H1 (cell line): ENCODE measurements at regions not wholly inside any gene's neighbourhood (a gene's known extent, or its start where the extent isn't known, plus 50 kb on each side); places are given as distances from the start of the nearest gene placed in this dataset.

ENCODE experiments used
- CTCF ChIA-PET: fragments of 300-600 bp; sonication (Branson Sonifier 250); formaldehyde crosslinking; loops from one replicate; lab custom pipeline; 2021; ENCODE audit not compliant: partially characterized antibody; lab: Charles Lee
- POLR2A ChIA-PET: fragments of 300-600 bp; sonication (Branson Sonifier 250); formaldehyde crosslinking; loops from one replicate; lab custom pipeline; 2021; ENCODE audit warnings: inconsistent platforms; ENCODE audit not compliant: partially characterized antibody; lab: Charles Lee
- DNase-seq, 2 experiments: peaks; one replicate each; pipeline versions ENCODE4 v3.0.0 to v3.0.0-alpha.2; 2010 to 2022; ENCODE audit warnings: low spot score in 2 of 2, low read depth in 1 of 2, mixed read lengths in 1 of 2
- FAIRE-seq: peaks from 2 replicates; lab custom pipeline; 2011; peaks lifted over from hg19 to GRCh38; lab: Jason Lieb, UNC
- H2AFZ ChIP-seq: 2 replicates; pipeline ENCODE4 v1.8.1; 2012; ENCODE audit warnings: low read length, inconsistent platforms
- H2AK5ac ChIP-seq: 2 replicates; pipeline ENCODE4 v1.6.1; 2013; ENCODE audit warnings: low read depth, low read length
- H2BK120ac ChIP-seq: replicated peaks from 2 replicates; pipeline ENCODE3; 2013; ENCODE audit warnings: low read depth, low read length, inconsistent platforms
- H2BK12ac ChIP-seq: 2 replicates; pipeline ENCODE4 v1.6.1; 2013; ENCODE audit warnings: low read depth, low read length
- H2BK15ac ChIP-seq: 2 replicates; pipeline ENCODE4 v1.6.1; 2013; ENCODE audit warnings: low read length
- H2BK20ac ChIP-seq: 2 replicates; pipeline ENCODE4 v1.6.1; 2013; ENCODE audit warnings: low read length
- H2BK5ac ChIP-seq: 2 replicates; pipeline ENCODE4 v1.6.1; 2013; ENCODE audit warnings: low read depth, low read length
- H3K14ac ChIP-seq: 2 replicates; pipeline ENCODE4 v1.6.1; 2013; ENCODE audit warnings: inconsistent platforms; ENCODE audit not compliant: insufficient read length
- H3K18ac ChIP-seq: 2 replicates; pipeline ENCODE4 v1.6.1; 2013; ENCODE audit warnings: low read length; ENCODE audit errors: extremely low read depth
- H3K23ac ChIP-seq: 2 replicates; pipeline ENCODE4 v1.6.1; 2013; ENCODE audit warnings: inconsistent platforms; ENCODE audit not compliant: insufficient read length
- H3K23me2 ChIP-seq: 2 replicates; pipeline ENCODE4 v1.6.1; 2013; ENCODE audit warnings: low read depth, low read length
- H3K27ac ChIP-seq: 2 replicates; pipeline ENCODE4 v1.6.1; 2011; ENCODE audit warnings: low read depth, low read length, inconsistent platforms
- H3K27me3 ChIP-seq, 4 experiments: replicated peaks in 1 of 4; 1 replicate in 1 of 4; 2 replicates in 3 of 4; pipeline versions ENCODE4 v1.6.1 to v1.8.1; 2011 to 2013; ENCODE audit warnings: low read length in 3 of 4, mild to moderate bottlenecking in 3 of 4, inconsistent platforms in 2 of 4, mixed read lengths in 2 of 4, moderate library complexity in 1 of 4; ENCODE audit not compliant: control insufficient read depth in 3 of 4, insufficient read depth in 3 of 4; ENCODE audit errors: extremely low read depth in 1 of 4
- H3K36me3 ChIP-seq, 4 experiments: 2 replicates each; pipeline versions ENCODE4 v1.6.1 to v1.8.1; 2011 to 2013; ENCODE audit warnings: mild to moderate bottlenecking in 4 of 4, low read length in 3 of 4, moderate library complexity in 2 of 4, control low read depth in 1 of 4, inconsistent platforms in 1 of 4; ENCODE audit not compliant: insufficient read depth in 4 of 4, control insufficient read depth in 2 of 4
- H3K4ac ChIP-seq: replicated peaks from 2 replicates; pipeline ENCODE3; 2013; ENCODE audit warnings: low read length, low read depth, mixed read lengths, inconsistent platforms; ENCODE audit not compliant: insufficient read length
- H3K4me1 ChIP-seq, 4 experiments: replicated peaks in 1 of 4; 1 replicate in 1 of 4; 2 replicates in 3 of 4; pipeline versions ENCODE4 v1.6.1 to v1.8.1; 2011 to 2013; ENCODE audit warnings: low read length in 3 of 4, inconsistent platforms in 2 of 4, mixed read lengths in 1 of 4; ENCODE audit not compliant: insufficient read depth in 4 of 4, control insufficient read depth in 3 of 4
- H3K4me2 ChIP-seq, 2 experiments: 2 replicates each; pipeline versions ENCODE4 v1.6.1 to v1.8.1; 2011 to 2013; ENCODE audit warnings: low read depth in 2 of 2, low read length in 2 of 2, control low read depth in 1 of 2, inconsistent platforms in 1 of 2, mild to moderate bottlenecking in 1 of 2; ENCODE audit not compliant: insufficient read depth in 1 of 2
- H3K4me3 ChIP-seq, 4 experiments: fragments of 200-600, 300-600 bp in 1 of 4; sonication (generic), shearing (Covaris generic), sonication (Bioruptor Twin) in 1 of 4; 2 replicates each; pipeline versions ENCODE4 v1.5.1 to v1.8.1; 2011 to 2016; ENCODE audit warnings: low read length in 4 of 4, low read depth in 3 of 4, control low read depth in 2 of 4, inconsistent platforms in 2 of 4, mild to moderate bottlenecking in 2 of 4, mixed read lengths in 1 of 4, moderate library complexity in 1 of 4; ENCODE audit not compliant: insufficient read depth in 2 of 4; ENCODE audit errors: extremely low read depth in 1 of 4
- H3K56ac ChIP-seq: replicated peaks from 2 replicates; pipeline ENCODE3; 2013; ENCODE audit warnings: low read depth, mild to moderate bottlenecking, mixed read lengths, low read length, inconsistent platforms; ENCODE audit not compliant: insufficient read length
- H3K79me1 ChIP-seq: 2 replicates; pipeline ENCODE4 v1.6.1; 2013; ENCODE audit warnings: low read depth, low read length, control low read depth
- H3K79me2 ChIP-seq, 2 experiments: 2 replicates each; pipeline versions ENCODE4 v1.6.1 to v1.8.1; 2012 to 2013; ENCODE audit warnings: low read length in 2 of 2, mild to moderate bottlenecking in 2 of 2, inconsistent platforms in 1 of 2; ENCODE audit not compliant: insufficient read depth in 2 of 2, control insufficient read depth in 1 of 2
- H3K9ac ChIP-seq, 4 experiments: replicated peaks in 1 of 4; 1 replicate in 1 of 4; 2 replicates in 3 of 4; pipeline versions ENCODE4 v1.6.1 to v1.8.1; 2011 to 2013; ENCODE audit warnings: low read depth in 3 of 4, low read length in 3 of 4, control low read depth in 2 of 4, mild to moderate bottlenecking in 2 of 4, moderate library complexity in 2 of 4, inconsistent platforms in 1 of 4; ENCODE audit errors: extremely low read depth in 1 of 4
- H3K9me3 ChIP-seq, 2 experiments: 2 replicates each; pipeline versions ENCODE4 v1.6.1 to v1.8.1; 2012 to 2013; ENCODE audit warnings: mild to moderate bottlenecking in 2 of 2, moderate library complexity in 2 of 2, control low read depth in 1 of 2, inconsistent platforms in 1 of 2, low read depth in 1 of 2, low read length in 1 of 2, mixed read lengths in 1 of 2; ENCODE audit not compliant: insufficient read depth in 2 of 2
- H4K20me1 ChIP-seq, 2 experiments: replicated peaks in 1 of 2; 2 replicates each; pipeline versions ENCODE3 to v1.8.1; 2011 to 2013; ENCODE audit warnings: inconsistent platforms in 2 of 2, low read length in 2 of 2, mild to moderate bottlenecking in 1 of 2; ENCODE audit not compliant: insufficient read depth in 2 of 2, control insufficient read depth in 1 of 2
- H4K5ac ChIP-seq: 2 replicates; pipeline ENCODE4 v1.6.1; 2013; ENCODE audit warnings: low read length, low read depth, mixed read lengths, inconsistent platforms; ENCODE audit not compliant: insufficient read length
- H4K8ac ChIP-seq: 2 replicates; pipeline ENCODE4 v1.8.0; 2013; ENCODE audit warnings: mild to moderate bottlenecking, moderate library complexity, low read length, inconsistent platforms; ENCODE audit not compliant: insufficient read depth; ENCODE audit errors: extremely low read depth
- H4K91ac ChIP-seq: replicated peaks from 2 replicates; pipeline ENCODE3; 2013; ENCODE audit warnings: low read length, mixed read lengths, inconsistent platforms; ENCODE audit not compliant: insufficient read length
- CTBP2 ChIP-seq: IDR thresholded peaks from 2 replicates; pipeline ENCODE4 v1.7.0; 2011; ENCODE audit warnings: borderline replicate concordance, mild to moderate bottlenecking, moderate library complexity, mixed read lengths, low read length; ENCODE audit not compliant: insufficient read depth, insufficient read length
- GTF2F1 ChIP-seq: IDR thresholded peaks from 2 replicates; pipeline ENCODE4 v1.6.1; 2012; ENCODE audit warnings: low read depth, low read length, improper control_type of control experiment, borderline replicate concordance
- KDM5A ChIP-seq: fragments of 200-600 bp; IDR thresholded peaks from 2 replicates; pipeline ENCODE4 v1.7.1; 2012; ENCODE audit warnings: mild to moderate bottlenecking, low read length, inconsistent platforms, mixed read lengths
- POLR2AphosphoS5 ChIP-seq: IDR thresholded peaks from 2 replicates; pipeline ENCODE4 v1.6.1; 2011; ENCODE audit warnings: low read depth, low read length
- SP1 ChIP-seq: IDR thresholded peaks from 2 replicates; pipeline ENCODE4 v1.6.1; 2011; ENCODE audit warnings: low read depth, low read length
- whole genome bisulfite sequencing, 2 experiments: shearing (Covaris generic) in 1 of 2; methylation state at CpG; one replicate each; pipeline versions ENCODE4 v1.1.6 to v1.1.7; 2013 to 2015; ENCODE audit warnings: low lambda C conversion rate in 2 of 2, mixed read lengths in 2 of 2, inconsistent platforms in 1 of 2, low coverage in 1 of 2, missing lambda C conversion rate in 1 of 2; ENCODE audit not compliant: insufficient replicate concordance in 2 of 2, insufficient coverage in 1 of 2, insufficient read length in 1 of 2; ENCODE audit errors: extremely low coverage in 1 of 2, missing lambda C conversion rate in 1 of 2; 5-methylcytosine and 5-hydroxymethylcytosine counted together
- TF ChIP-seq, protein P1 (sequence below): IDR thresholded peaks from 2 replicates; pipeline ENCODE4 v1.6.1; 2011; ENCODE audit warnings: low read depth, mild to moderate bottlenecking, low read length; ENCODE audit not compliant: insufficient read depth

GRCh38 chr1:65719391-65719790, 73.3 kb upstream of the PDE4B start:
- H3K27ac ChIP-seq, result no peak overlapping the region
- CTCF ChIA-PET, result interaction anchor here (1.8 to 2.4 kb wide), 2 partner anchors 508 to 522 kb away, joined by 4 to 6 read pairs; no protein-coding TSS in a partner anchor
- peak overlapping the region; percentile 12; the same call in 1 of the 2 replicates for H4K8ac ChIP-seq
- H3K4me3 ChIP-seq, result no peak overlapping the region
- no peak for FAIRE-seq
- no peak overlapping the region for H3K4me2 ChIP-seq
- H2BK12ac ChIP-seq, result no peak overlapping the region
- H2BK5ac ChIP-seq, result no peak overlapping the region
- H4K20me1 ChIP-seq, result no peaks in the 10 kb centered on the region
- no peak overlapping the region for H3K56ac ChIP-seq
- 91% methylated on average over 5 of the region's 5 CpGs; no CpG with 5 or more reads in 1 of the 2 experiments for WGBS, 2 experiments
- no peaks in the 10 kb centered on the region for H3K4me1 ChIP-seq
- TF ChIP-seq POLR2AphosphoS5, result no peak
- TF ChIP-seq SP1, result no peak
- no peak for TF ChIP-seq GTF2F1
- TF ChIP-seq, protein P1, sequence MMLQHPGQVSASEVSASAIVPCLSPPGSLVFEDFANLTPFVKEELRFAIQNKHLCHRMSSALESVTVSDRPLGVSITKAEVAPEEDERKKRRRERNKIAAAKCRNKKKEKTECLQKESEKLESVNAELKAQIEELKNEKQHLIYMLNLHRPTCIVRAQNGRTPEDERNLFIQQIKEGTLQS, result no peak
- TF ChIP-seq CTBP2, result no peak
- no peak for TF ChIP-seq KDM5A
- no peaks in the 10 kb centered on the region for H3K79me1 ChIP-seq
- H4K5ac ChIP-seq, result no peak overlapping the region
- no peaks in the 10 kb centered on the region for H3K9me3 ChIP-seq
- no peak overlapping the region for H2AK5ac ChIP-seq
- H2AFZ ChIP-seq, result no peak overlapping the region
- H3K23me2 ChIP-seq, result no peaks in the 10 kb centered on the region
- H3K79me2 ChIP-seq, result no peaks in the 10 kb centered on the region
- no peak overlapping the region for H4K91ac ChIP-seq
- H2BK20ac ChIP-seq, result no peak overlapping the region
- H3K27me3 ChIP-seq, result no peaks in the 10 kb centered on the region
- H2BK15ac ChIP-seq, result no peak overlapping the region
- no peak overlapping the region for H2BK120ac ChIP-seq
- no peaks in the 10 kb centered on the region for H3K36me3 ChIP-seq
- no peak overlapping the region for H3K23ac ChIP-seq
- no peak overlapping the region for H3K9ac ChIP-seq
- H3K18ac ChIP-seq, result no peak overlapping the region
- POLR2A ChIA-PET, result no interaction called here
- DNase-seq, result no peak
- no peak overlapping the region for H3K4ac ChIP-seq
- H3K14ac ChIP-seq, result no peak overlapping the region
